Iris pigment epithelial cell (primary cell): ENCODE measurements at regions not wholly inside any gene's neighbourhood (a gene's known extent, or its start where the extent isn't known, plus 50 kb on each side); places are given as distances from the start of the nearest gene placed in this dataset.

Source experiments
- DNase-seq: peaks from one replicate; pipeline ENCODE4 v3.0.0-alpha.2; 2011; ENCODE audit warnings: low read depth

- DNase-seq = no peak
Measured at GRCh38 chr11:62030071-62030684, 62.7 kb upstream of the FTH1 start.

- DNase-seq = no peak
Measured at GRCh38 chr11:62026739-62027370, 59.4 kb upstream of the FTH1 start.

- peak; percentile 99 for DNase-seq
Measured at GRCh38 chr11:62025487-62026105, 58.2 kb upstream of the FTH1 start.

- no peak for DNase-seq
Measured at GRCh38 chr11:62024936-62025486, 57.6 kb upstream of the FTH1 start.

- no peak for DNase-seq
Measured at GRCh38 chr11:62022211-62022610, 54.8 kb upstream of the FTH1 start.

DNA sequence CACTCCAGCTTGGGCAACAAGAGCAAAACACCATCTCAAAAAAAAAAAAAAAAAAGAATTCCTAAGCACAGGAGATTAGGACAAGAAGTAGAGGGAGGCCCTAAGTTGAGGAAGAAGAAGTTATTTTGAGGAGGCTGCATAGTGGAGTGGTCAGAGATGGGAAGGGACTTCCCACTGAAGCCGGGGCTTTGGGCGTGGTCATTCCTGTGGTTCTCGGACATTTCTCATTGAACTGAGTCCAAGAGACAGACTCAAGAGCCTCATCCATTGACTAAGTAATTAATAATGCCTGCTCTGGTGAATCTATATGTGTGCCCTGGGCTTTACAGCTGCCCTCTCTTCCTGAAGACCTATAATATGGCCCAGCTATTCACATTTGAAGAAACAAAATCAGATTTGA lies 53.2 kb upstream of the FTH1 start:
- DNase-seq = peak; percentile 58

DNA sequence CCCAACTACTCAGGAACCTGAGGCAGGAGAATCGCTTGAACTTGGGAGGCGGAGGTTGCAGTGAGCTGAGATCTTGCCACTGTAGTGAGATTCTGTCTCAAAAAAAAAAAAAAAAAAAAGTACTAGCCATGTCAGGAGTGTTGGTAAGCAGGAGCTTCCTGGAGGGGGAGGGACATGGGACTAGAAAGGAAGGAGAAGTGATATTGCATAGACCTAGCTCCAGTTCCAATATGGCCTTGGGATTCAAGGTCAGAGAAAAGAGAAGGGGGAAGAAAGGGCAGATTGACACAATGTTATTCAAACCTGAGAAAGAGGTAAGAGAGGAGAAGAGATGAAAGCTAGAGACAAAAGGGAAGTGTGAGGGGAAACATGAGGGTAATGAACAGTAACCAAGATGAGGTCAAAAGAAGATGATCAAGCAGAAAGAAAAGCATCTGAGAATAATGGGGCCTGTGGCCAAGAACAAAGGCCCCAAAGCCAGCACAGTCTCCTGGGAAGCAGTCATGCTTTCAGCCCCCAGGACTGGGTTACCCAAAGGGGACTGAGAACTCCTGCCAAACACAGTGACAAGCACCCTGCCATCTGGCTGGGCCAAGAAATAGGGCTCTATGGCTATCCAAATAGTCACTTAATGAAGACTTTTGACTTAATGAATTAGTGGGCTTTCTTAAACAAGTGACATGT lies 51.7 kb upstream of the FTH1 start:
- no peak for DNase-seq

- DNase-seq = no peak
Measured at GRCh38 chr11:62017878-62018655, 50.6 kb upstream of the FTH1 start.
